Adipocyte (in vitro differentiated cells): ENCODE measurements at regions not wholly inside any gene's neighbourhood (a gene's known extent, or its start where the extent isn't known, plus 50 kb on each side); places are given as distances from the start of the nearest gene placed in this dataset.
"Not testable (repeated sequence)": the region's sequence is repeated elsewhere in the genome, so short reads cannot be mapped to it uniquely, and the experiment has no call there.

Experiments
- DNase-seq: peaks from one replicate; pipeline ENCODE4 v3.0.0-alpha.2; 2015; ENCODE audit warnings: low read depth
- H3K27me3 ChIP-seq: replicated peaks from 2 replicates; pipeline ENCODE4 v1.7.0; 2013; ENCODE audit warnings: mild to moderate bottlenecking, low read length, moderate library complexity; ENCODE audit not compliant: control insufficient read depth, insufficient read depth
- H3K36me3 ChIP-seq: 2 replicates; pipeline ENCODE4 v1.7.0; 2013; ENCODE audit warnings: low read length, mild to moderate bottlenecking, moderate library complexity; ENCODE audit not compliant: control insufficient read depth, insufficient read depth, severe bottlenecking
- H3K4me1 ChIP-seq: 2 replicates; pipeline ENCODE4 v1.7.0; 2013; ENCODE audit warnings: mild to moderate bottlenecking, low read length, moderate library complexity; ENCODE audit not compliant: control insufficient read depth, insufficient read depth
- H3K4me3 ChIP-seq: 2 replicates; pipeline ENCODE4 v1.7.0; 2013; ENCODE audit warnings: mild to moderate bottlenecking, low read length, moderate library complexity
- H3K9ac ChIP-seq: 2 replicates; pipeline ENCODE4 v1.7.0; 2013; ENCODE audit warnings: mild to moderate bottlenecking, low read length, moderate library complexity
- H3K9me3 ChIP-seq: 2 replicates; pipeline ENCODE4 v1.7.0; 2013; ENCODE audit warnings: mild to moderate bottlenecking, low read length, moderate library complexity; ENCODE audit not compliant: control insufficient read depth

DNA sequence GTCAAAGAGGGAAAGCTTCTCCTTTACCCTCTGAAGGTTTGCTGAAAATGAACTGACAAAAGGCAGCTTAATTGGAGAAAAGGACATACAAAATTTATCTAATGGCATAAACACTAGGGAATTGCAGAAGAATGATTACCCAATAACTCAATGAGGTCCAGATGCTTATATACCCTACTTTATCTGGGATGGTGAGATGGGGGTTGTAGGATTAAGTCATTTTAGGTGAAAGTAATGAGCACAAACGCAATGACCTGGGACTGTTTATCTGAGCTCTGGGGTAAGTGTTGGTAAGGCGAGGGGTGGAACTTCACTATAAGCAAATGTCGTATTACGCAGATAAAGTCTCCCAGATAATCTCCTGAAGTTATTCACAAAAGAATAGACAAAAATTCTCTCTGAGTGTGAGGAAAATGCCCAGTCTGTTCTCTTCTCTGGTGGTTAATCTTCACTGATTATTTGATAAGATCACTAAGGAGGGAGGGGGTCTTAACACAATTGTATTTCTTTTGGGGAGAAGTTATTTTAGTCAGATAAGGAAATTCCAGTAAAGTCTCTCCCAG, 1067.8 kb downstream of the DNAJB9 start:
- DNase-seq: no peak
- H3K4me3 ChIP-seq: no peak overlapping the region
- peaks cover 9% of the 10 kb centered on the region for H3K9me3 ChIP-seq
- no peaks in the 10 kb centered on the region for H3K36me3 ChIP-seq
- H3K4me1 ChIP-seq: no peaks in the 10 kb centered on the region
- H3K27me3 ChIP-seq: no peaks in the 10 kb centered on the region
- no peak overlapping the region for H3K9ac ChIP-seq

DNA sequence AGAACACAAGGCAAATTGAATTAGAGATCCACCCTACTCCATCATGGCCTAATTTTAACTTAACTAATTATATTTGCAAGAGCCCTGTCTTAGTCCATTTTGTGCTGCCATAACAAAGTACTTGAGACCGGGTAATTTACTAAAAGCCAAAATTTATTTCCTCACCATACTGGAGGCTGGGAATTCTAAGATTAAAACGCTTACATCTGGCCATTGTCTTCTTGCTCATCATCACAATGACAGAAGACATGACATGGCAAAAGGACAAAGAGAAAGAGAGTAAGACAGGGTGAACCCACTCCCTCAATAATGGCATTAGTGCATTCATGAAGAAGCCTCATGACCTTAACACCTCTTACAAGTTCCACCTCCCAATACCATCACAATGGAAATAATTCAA, 1068.6 kb downstream of the DNAJB9 start:
- no peak overlapping the region for H3K4me3 ChIP-seq
- no peaks in the 10 kb centered on the region for H3K4me1 ChIP-seq
- no peaks in the 10 kb centered on the region for H3K27me3 ChIP-seq
- peaks cover 5% of the 10 kb centered on the region for H3K9me3 ChIP-seq
- no peak overlapping the region for H3K9ac ChIP-seq
- H3K36me3 ChIP-seq: no peaks in the 10 kb centered on the region
- no peak for DNase-seq

- no peaks in the 10 kb centered on the region for H3K27me3 ChIP-seq
- no peaks in the 10 kb centered on the region for H3K36me3 ChIP-seq
- no peak overlapping the region for H3K9ac ChIP-seq
- no peaks in the 10 kb centered on the region for H3K4me1 ChIP-seq
- H3K9me3 ChIP-seq: peaks cover 4% of the 10 kb centered on the region
- no peak for DNase-seq
- H3K4me3 ChIP-seq: no peak overlapping the region
Observed at GRCh38 chr7:109639561-109639960, 1069.9 kb downstream of the DNAJB9 start.

DNA sequence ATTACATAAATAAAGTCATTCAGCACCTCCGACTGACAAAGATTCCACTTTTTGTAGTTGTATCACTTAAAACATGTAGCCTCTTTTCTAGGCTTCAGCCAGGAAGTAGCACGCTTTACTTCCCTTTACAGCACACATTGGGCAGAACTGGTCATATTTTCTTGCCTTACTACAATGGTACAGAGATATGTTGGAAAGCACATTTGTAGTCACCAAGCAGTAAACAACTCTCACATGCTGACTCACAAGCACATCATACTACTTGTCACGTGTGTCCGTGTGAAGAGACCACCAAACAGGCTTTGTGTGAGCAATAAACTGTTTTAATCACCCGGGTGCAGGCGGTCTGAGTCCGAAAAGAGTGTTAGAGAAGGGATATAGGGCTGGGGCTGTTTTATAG, 1071.8 kb downstream of the DNAJB9 start:
- Histone ChIP-seq H3K4me1 (no peaks in the 10 kb centered on the region), H3K9me3 (no peaks in the 10 kb centered on the region), H3K9ac (no peak overlapping the region), H3K36me3 (no peaks in the 10 kb centered on the region), H3K27me3 (no peaks in the 10 kb centered on the region), H3K4me3 (no peak overlapping the region)
- no peak for DNase-seq

GRCh38 chr7:109646124-109646523, 1076.5 kb downstream of the DNAJB9 start:
- Histone ChIP-seq H3K9ac (no peak overlapping the region), H3K27me3 (no peaks in the 10 kb centered on the region), H3K4me3 (no peak overlapping the region), H3K4me1 (no peaks in the 10 kb centered on the region), H3K9me3 (no peaks in the 10 kb centered on the region), H3K36me3 (no peaks in the 10 kb centered on the region)
- no peak for DNase-seq

- not testable (repeated sequence) for DNase-seq, H3K4me3 ChIP-seq, H3K9me3 ChIP-seq, H3K27me3 ChIP-seq, H3K4me1 ChIP-seq, H3K9ac ChIP-seq, H3K36me3 ChIP-seq
Observed at GRCh38 chr7:109646594-109646993, 1076.9 kb downstream of the DNAJB9 start.

GRCh38 chr7:109647263-109647662, 1077.6 kb downstream of the DNAJB9 start:
- H3K27me3 ChIP-seq, H3K9me3 ChIP-seq, H3K4me1 ChIP-seq, H3K36me3 ChIP-seq, DNase-seq, H3K9ac ChIP-seq, H3K4me3 ChIP-seq: not testable (repeated sequence)

- H3K36me3 ChIP-seq: no peaks in the 10 kb centered on the region
- no peaks in the 10 kb centered on the region for H3K9me3 ChIP-seq
- H3K4me1 ChIP-seq: no peaks in the 10 kb centered on the region
- H3K27me3 ChIP-seq: no peaks in the 10 kb centered on the region
- H3K9ac ChIP-seq: no peak overlapping the region
- H3K4me3 ChIP-seq: no peak overlapping the region
- DNase-seq: no peak
Observed at GRCh38 chr7:109659261-109659660, 1089.6 kb downstream of the DNAJB9 start.

- Histone ChIP-seq H3K9me3 (no peaks in the 10 kb centered on the region), H3K4me3 (no peak overlapping the region), H3K4me1 (no peaks in the 10 kb centered on the region), H3K36me3 (no peaks in the 10 kb centered on the region), H3K27me3 (no peaks in the 10 kb centered on the region), H3K9ac (no peak overlapping the region)
- DNase-seq: no peak
Observed at GRCh38 chr7:109660401-109660800, 1090.7 kb downstream of the DNAJB9 start.

DNA sequence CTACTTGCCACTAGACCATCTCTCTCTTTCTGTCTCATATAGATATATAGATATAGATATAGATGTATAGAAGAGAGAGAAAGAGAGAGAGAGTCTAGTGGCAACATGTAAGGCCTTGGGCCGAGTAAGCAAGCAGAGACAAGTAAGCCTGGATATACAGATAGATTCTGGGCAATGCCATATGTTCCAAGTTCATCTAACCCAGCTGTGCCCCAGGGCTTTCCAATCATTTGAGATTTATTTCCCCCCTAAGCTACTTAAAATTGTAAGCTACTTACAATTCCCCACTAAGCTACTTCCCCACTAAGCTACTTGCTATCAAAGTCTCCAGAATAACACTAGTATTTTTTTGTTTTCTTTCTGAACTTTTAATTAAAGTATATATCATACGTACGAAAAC, 1094.1 kb downstream of the DNAJB9 start:
- H3K9ac ChIP-seq: no peak overlapping the region
- H3K4me1 ChIP-seq: no peaks in the 10 kb centered on the region
- no peak for DNase-seq
- H3K27me3 ChIP-seq: no peaks in the 10 kb centered on the region
- no peaks in the 10 kb centered on the region for H3K36me3 ChIP-seq
- no peak overlapping the region for H3K4me3 ChIP-seq
- no peaks in the 10 kb centered on the region for H3K9me3 ChIP-seq

- not testable (repeated sequence) for DNase-seq, H3K4me3 ChIP-seq, H3K27me3 ChIP-seq, H3K4me1 ChIP-seq, H3K36me3 ChIP-seq, H3K9ac ChIP-seq, H3K9me3 ChIP-seq
Observed at GRCh38 chr7:109687269-109687668, 1117.6 kb downstream of the DNAJB9 start.

- H3K9me3 ChIP-seq, H3K4me1 ChIP-seq, H3K9ac ChIP-seq, H3K4me3 ChIP-seq, DNase-seq, H3K36me3 ChIP-seq, H3K27me3 ChIP-seq: not testable (repeated sequence)
Observed at GRCh38 chr7:109692613-109693012, 1122.9 kb downstream of the DNAJB9 start.
